Fibroblast of skin of right biceps (primary cell): ENCODE measurements at regions not wholly inside any gene's neighbourhood (a gene's known extent, or its start where the extent isn't known, plus 50 kb on each side); places are given as distances from the start of the nearest gene placed in this dataset.
A peak's percentile ranks its signal among the peaks of the same experiment; 100 is the strongest.
"Not testable (repeated sequence)": the region's sequence is repeated elsewhere in the genome, so short reads cannot be mapped to it uniquely, and the experiment has no call there.

ENCODE experiments used
- DNase-seq: peaks from one replicate; pipeline ENCODE4 v3.0.0-alpha.2; 2013

DNA sequence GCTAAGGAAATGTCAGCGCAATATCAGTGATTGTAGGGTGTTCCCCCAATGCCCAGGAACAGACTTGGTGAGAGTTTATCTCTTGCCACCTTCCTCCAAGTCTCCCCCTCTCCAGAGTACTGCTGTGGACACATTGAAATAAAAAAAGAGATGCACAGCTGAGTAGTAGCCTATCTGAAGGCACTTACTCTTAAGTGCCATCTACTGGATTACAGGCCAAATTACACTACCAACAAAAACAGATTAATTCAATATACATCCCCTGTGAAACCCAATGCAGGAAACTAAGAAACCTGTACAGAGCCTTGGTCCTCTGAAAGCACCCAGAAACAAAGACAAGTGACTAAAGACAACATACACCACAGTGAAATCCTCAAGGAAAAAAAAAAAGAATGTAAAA lies 460.3 kb downstream of the ZIC3 start:
- no peak for DNase-seq

DNA sequence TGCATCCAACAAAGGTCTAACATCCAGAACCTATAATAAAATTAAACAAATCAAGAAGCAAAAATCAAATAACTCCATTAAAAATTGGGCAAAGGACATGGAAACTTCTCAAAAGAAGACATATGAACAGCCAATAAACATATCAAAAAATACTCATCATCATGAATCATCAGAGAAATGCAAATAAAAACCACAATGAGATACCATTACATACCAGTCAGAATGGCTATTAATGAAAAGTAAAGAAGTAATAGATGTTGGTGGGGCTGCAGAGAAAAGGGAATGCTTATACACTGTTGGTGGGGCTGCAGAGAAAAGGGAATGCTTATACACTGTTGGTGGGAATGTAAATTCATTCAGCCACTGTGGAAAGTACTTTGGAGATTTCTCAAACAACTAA lies 465.8 kb downstream of the ZIC3 start:
- no peak for DNase-seq

DNA sequence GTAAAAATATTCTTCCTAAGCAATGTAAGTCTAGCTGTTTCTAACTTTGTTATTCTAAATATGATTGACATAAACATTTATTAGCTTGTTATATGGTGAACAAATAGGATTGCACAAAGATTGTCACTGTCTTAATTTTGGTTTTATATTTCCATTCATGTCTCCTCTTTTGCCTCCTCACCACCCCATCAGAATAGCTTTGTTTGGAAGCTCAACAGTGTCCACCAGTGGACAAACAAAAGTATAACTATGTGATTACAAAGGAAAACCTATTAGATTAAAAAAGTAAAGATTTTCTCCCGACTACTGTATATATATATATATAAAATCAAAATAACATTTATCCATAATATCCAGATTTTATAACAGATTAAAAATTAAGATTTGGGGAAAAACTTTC lies 468.2 kb downstream of the ZIC3 start:
- no peak for DNase-seq

DNA sequence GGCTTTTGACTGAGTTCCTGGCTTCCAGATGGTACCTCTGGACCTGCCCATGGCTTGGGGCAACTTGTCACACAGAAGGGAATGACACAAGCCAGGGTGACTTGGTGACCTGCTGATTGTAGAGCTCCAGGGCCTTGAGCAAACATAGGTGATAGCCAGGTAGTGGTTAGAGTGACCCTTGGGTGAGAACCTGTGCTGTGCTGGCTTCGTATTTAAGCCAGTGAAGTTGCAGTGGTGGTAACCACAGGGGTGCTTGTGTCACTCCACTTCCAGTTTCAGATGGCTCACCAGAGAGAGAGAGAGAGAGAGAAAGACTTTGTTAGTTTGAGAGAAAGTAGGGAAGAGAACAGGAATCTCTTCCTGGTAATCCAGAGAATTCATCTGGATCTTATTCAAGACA lies 471.6 kb downstream of the ZIC3 start:
- DNase-seq = no peak

DNA sequence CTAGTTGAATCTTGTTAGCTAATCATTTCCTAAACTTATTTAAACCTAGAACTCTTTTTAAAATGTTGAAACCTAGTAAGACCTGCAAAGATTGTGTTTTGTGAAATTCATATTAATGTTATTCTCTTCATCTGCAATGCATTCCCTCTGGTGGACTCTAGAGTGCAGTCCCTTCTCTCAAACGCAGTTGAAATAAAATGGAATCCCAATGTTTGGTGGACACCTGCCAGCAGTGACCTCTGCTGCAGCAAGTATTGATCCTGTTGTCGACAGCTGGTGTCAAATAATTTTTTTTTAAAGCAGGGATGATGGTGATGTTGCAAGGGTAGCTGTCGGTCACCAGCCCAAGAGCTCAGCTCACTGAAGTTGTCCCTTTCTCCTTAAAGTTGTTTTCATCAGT lies 492.0 kb downstream of the ZIC3 start:
- DNase-seq = no peak

DNA sequence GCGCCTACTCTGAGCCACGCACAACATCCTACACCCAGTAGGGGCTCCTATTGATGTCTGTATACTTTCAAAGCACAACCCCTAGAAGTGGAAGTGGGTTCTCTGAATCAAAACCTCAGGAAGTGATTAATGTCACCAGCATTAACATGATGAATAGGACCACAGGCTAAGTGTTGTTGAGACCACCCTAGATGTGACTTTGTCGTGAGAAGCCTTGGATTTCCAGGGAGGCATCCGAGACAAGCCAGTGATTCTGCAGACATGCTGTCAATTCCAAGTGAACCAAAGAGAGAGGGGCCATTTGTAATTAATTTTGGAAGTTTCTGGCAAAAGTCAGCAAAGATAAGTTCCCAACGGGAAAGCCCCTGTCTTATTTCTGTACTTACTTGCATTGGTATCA lies 493.0 kb downstream of the ZIC3 start:
- DNase-seq = no peak

DNA sequence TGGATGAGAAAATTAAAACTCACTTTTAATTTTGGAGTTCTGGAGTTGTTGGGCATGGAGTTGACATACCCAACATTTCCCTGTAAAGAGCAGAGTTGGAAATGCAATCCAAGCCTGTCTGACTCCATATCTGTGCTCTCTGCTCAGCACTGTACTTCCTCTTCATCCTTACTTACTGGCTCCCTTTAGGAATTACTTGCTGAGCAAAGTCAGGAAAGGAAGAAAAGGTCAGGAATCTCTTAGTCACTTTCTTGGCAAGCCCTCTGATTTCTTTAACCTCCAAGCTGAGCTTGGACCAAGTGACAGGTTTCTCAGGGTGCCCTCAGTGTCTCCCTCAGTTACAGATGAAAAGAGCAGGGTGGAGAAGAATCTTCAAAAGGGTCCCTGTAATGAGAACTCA lies 501.5 kb downstream of the ZIC3 start:
- no peak for DNase-seq

DNA sequence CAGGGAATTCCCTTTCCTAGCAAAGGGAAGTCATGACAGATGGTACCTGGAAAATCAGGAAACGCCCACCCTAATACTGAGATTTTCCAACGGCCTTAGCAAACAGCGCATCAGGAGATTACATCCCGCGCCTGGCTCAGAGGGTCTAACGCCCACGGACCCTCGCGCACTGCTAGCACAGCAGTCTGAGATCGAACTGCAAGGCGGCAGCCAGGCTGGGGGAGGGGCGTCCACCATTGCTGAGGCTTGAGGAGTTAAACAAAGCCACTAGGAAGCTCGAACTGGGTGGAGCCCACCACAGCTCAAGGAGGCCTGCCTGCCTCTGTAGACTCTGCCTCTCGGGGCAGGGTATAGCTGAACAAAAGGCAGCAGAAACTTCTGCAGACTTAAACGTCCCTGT lies 507.7 kb downstream of the ZIC3 start:
- DNase-seq = no peak

DNA sequence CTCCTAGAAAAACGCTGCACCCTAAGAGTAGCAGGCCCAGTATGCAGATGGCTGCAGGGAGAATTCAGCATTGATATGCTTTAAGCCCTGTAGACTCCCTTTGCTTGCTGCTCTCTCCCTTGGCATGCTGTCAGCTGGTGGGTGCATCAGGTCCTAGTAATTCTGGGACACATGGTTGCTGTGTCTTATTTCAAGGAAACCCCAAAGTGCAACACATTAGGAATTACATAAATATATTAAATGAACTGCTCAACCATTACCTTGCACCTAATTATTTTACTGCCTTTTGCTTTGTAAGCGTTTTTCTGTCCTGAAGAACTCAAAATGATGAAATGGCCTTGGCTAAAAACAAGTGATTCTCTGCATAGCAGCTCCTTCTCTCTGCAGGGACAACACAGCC lies 516.3 kb downstream of the ZIC3 start:
- DNase-seq = no peak

DNA sequence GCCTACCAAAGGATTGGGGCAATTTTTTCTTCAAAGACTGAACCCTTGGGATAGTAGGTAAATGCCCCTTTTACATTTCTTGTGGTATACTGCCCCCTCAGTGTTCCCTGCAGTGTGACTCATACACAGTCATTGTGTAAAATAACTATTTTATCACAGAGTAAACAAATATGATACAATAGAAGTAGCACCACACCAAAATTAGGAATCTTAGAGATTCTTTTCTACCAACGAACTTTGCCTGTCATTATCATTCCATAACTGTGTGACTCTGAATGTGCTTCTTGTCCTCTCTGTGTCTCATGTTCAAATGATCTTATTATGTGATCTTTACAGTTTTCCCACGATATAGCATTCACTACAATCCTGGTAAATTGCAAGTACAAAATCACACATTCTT lies 517.0 kb downstream of the ZIC3 start:
- DNase-seq = no peak

DNA sequence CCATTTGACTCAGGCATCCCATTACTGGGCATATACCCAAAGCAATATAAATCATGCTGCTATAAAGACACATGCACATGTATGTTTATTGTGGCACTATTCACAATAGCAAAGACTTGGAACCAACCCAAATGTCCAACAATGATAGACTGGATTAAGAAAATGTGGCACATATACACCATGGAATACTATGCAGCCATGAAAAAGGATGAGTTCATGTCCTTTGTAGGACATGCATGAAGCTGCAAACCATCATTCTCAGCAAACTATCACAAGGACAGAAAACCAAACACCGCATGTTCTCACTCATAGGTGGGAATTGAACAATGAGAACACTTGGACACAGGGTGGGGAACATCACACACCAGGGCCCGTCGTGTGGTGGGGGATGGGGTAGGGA lies 545.0 kb downstream of the ZIC3 start:
- DNase-seq = not testable (repeated sequence)

DNA sequence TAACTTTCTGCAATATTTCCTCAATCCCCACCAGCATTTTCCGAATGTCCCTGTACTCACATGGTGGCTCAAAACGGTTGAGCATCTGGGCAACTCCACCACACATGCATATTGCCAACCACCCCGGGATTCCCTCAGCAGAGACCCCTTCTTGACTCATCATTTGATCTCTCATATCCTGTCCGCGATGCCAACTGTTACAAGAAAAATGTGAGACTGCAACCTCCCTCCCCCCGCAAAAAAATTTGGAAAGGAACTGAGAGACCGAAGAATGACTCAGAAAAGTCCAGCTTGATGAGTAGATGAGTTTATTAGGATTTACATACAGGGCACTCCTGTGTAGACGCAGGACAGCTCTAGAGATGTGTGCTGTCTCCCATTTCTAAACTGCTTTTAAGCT lies 561.4 kb downstream of the ZIC3 start:
- DNase-seq = peak; percentile 70

DNA sequence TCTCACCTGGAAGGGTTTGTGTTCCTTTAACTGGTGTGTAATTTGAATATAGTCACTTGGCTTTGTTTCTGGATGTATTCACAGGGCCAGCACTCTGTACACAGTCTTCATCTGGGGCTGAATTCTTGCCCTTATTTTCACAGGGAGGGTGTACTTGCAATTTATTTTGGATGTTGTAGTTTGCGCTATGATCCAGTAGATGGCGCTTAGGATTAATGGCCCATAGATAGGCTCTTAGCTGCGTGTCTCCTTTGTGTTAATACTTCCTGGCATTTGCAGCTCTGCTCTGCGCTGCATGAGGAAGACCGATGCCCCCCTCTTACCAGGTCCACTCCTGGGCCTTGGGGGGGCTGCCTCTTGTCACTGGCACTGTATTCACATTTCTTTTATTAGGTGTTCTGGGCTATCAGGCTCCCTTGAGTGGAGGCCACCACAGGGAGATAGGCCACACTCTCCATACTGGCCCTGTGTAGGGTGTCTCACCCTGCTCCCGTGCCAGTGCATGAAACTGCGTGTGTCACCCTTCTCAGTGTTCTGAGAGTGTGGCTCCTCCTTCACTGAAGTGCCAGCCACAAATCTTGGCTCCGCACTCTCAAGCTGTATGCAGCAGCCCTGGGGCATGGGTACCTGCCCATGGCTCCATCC lies 562.2 kb downstream of the ZIC3 start:
- peak; percentile 38 for DNase-seq

DNA sequence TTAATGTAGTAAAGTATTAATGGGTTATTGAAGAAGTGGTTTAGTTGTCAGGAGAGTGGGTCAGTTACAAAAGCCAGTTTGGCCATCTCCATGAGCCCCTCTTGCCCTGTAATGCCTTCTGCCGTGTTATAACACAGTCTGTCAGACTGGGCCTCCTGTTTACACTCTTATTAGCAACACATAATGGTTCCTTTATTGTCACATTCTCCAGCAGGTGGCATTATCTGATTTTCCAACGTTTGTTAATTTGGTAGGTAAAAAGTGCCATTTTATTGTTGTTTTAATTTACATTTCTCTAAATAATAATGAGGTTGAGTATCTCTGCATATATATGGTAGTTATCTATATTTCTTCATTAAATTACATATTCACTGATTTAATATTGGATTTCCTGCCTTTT lies 560.8 kb downstream of the FGF13 start:
- DNase-seq = no peak

DNA sequence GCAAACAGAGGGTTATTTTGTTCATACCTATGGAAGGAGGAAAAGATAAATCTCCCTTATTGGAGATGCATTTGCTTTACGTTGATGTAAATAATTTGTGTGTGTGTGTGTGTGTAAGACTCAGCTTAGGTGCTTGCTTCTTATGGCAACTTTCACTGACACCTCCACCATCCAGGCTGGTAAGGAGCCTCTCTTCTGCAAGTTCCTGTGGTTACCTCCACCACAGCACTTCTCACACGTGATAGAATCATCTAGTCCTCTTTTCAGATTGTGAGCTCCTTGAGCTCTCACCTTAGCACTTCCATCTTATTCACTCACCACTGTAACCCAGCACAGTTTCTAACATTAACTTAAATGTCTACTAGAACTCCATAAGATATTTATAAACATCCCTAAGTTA lies 553.7 kb downstream of the FGF13 start:
- DNase-seq = no peak

DNA sequence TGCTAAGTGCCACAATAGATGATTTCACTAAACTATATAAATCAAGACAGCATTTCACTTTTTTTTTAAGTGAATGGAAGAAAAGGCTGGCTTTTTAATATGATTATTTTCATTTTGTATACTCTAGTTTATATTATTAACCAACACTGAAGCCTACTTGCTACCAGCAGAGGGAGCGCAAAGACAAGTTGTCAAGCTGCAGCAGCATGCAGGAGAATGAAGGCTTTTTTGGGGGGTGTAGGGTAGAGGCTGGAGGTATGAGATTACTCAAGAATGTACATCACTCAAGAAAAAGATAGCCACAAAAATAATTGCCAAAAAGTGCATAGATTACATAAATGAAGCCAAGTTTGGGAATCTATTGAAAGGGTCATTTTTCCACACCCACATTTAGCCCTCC lies 519.5 kb downstream of the FGF13 start:
- peak; percentile 0 for DNase-seq

DNA sequence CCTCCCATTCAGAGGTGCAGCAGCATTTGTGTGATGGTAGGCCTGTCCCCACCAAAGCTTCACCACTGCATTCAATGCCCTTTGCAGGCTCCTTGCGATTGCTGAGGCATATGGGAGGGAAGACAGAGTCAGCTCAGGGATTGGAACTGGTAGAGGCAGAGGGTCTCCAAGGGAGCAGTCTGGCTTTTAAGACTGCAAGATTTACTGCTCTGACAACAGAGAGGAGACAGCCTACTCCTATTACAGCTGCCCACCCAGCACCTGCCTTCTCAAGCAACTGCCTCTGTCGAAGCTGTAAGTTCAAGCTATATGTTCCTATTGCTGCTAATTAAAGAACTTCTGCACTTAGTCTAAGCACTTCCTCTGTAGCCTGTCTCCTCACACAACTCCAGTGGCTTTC lies 481.8 kb downstream of the FGF13 start:
- DNase-seq = no peak

DNA sequence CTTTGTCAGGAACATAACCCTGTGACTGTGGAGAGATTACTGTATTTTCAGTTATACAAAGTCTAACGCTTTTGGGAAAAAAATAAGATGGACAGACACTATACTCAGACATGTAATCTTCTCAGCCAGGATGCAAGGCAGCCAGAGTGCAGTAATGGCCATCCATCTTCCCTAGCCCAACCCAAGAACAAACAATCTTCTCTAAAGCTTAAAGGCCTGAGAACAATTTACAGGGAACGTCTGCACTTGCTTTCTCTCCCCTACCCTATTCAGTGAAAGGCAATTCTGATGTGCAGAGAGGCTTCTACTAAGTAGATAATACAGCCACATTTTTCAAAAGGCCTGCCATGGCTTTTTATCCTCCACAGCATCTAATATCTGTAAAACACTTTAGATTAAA lies 471.3 kb downstream of the FGF13 start:
- DNase-seq = no peak

DNA sequence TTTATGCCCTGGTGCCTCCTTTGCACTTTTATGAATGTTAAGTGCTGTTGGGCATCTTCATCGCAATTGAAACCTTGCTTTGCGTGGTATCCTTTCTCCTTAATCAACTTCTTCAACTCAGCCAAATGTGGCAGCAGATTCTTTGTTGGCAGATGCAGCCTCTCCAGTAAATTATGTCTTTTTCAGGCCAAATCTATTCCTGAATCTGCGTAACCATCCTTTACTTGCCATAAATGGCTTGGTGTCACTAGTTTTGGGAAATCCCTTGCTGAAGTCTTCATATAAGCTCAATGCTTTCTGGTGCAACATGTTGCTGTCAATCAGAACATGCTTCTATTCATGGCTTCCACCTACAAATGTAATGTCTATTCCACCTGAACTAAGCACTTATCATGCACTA lies 457.5 kb downstream of the FGF13 start:
- no peak for DNase-seq

DNA sequence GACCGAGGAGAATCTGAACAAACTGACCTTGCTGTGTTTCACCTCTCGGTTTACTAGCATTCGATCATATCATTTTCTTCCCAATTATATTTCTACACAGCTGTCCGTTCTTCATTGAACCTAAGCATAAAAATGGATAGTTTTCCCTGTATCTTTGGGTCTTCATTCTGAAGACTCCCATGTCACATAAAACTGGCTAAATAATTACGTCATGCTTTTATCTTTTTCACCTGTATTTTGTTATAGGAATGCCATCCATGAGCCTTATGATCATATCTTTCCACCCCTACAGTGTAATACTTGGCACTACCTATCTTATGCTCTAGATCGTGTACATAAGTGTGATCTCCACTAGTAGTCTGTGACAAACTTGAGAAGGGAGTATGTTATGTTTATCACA lies 456.1 kb downstream of the FGF13 start:
- no peak for DNase-seq

DNA sequence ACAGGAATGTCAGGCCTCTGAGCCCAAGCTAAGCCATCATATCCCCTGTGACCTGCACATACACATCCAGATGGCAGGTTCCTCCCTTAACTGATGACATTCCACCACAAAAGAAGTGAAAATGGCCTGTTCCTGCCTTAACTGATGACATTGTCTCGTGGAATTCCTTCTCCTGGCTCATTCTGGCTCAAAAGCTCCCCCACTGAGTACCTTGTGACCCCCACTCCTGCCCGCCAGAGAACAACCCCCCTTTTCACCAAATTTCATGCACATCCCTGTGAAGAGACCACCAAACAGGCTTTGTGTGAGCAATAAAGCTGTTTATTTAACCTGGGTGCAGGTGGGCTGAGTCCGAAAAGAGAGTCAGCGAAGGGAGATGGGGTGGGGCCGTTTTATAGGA lies 447.4 kb downstream of the FGF13 start:
- not testable (repeated sequence) for DNase-seq

DNA sequence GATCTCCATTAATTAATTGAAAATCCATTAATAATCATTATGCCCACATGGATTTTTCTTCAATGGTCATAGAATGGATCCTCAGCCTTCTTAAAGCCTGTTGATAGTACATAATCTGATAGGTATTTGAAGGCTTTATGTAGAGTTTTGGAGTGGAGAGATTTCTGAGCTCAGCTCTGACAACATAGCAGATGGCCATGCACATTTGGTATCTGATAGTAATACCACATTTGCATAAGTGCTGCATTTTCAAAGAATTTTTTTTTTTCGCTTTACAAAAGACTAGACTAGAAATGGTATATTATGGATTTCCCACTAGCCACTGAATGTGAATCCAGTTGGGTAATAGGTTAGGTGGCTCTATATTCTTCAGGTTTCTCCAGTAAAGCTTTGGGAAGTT lies 440.6 kb downstream of the FGF13 start:
- DNase-seq = no peak

DNA sequence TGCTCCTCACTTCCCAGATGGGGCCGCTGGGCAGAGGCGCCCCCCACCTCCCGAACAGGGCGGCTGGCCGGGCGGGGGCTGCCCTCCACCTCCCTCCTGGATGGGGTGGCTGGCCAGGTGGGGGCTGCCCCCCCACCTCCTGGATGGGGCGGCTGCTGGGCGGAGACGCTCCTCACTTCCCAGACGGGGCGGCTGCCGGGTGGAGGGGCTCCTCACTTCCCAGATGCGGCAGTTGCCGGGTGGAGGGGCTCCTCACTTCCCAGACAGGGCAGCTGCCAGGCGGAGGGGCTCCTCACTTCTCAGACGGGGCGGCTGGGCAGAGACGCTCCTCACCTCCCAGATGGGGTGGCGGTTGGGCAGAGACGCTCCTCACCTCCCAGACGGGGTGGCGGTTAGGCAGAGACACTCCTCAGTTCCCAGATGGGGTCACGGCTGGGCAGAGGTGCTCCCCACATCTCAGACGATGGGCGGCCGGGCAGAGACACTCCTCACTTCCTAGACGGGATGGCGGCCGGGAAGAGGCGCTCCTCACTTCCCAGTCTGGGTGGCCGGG lies 428.8 kb downstream of the FGF13 start:
- DNase-seq = not testable (repeated sequence)

DNA sequence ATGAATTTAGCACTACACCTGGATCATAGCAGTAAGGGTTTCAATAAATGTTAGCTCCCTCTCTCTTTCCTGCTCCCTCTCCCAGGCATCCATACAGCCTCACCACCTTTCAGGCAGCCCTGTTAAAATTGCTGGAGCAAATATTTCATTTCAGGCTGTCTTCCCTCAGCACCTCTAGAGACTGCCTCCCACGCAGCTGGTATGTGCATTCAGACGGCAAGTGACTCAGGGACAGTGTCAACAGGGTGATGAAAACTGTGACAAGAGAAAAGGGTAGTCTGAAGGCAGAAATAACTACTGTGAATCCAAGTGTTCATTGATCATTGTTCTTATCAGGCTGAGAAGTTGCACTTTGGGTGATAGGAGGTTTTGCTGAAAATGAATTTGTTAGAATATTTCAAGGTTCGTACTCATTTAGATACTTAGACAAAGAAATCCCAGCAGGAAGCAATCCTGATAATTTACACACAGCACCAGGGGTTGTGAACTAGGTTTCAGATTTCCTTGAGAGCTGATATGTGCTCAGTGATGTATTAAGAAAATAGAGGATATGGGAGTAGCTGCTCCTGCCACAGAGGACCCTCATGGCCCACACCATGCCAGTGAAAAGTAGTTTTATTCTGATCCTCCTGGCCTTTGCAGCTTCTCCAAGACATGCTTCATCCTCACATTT lies 424.2 kb downstream of the FGF13 start:
- no peak for DNase-seq

DNA sequence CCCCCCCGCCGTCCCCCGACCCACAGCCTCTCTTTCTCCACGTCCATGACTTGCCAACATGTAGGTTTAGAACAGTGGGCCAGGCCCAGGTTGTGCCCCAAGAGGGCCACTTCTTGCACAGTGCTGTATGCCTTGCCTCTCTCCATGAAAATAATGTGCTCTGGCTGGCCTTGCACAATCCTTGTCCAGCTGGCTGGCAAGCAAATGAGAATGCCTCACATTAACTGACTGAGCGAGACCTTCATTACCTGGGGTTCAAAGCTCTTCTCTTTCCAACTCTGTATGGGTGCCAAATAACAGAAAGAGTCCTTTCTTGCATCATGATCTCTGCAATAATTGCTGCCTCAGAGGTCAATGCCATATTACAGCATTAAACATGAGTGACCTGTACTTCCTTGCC lies 416.6 kb downstream of the FGF13 start:
- DNase-seq = no peak
